AG08395 (cell line): ENCODE measurements at regions not wholly inside any gene's neighbourhood (a gene's known extent, or its start where the extent isn't known, plus 50 kb on each side); places are given as distances from the start of the nearest gene placed in this dataset.
"Not testable (repeated sequence)": the region's sequence is repeated elsewhere in the genome, so short reads cannot be mapped to it uniquely, and the experiment has no call there.

ENCODE experiments used
- DNase-seq: peaks from one replicate; pipeline ENCODE4 v3.0.0; 2012; ENCODE audit warnings: mixed read lengths, low spot score

DNA sequence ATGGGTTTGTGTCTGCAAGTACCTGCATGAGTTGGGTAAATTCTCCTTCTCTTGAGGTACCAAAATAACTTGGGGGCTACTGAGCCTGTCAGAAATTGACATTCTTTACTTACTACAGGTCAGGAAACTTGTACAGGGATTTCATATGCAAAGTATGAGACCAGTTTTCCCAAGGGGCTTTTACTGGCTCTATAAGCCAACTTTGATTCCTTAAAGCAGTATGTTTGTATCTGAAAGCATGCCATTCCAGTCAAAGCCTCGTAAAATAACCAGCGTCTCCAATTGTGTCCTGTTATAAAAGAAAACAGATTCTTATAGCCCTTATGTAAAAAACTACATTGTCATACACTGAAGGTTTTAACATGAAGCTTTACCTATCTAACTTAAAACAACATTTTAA, 90.2 kb downstream of the ZNF467 start:
- DNase-seq = no peak

DNA sequence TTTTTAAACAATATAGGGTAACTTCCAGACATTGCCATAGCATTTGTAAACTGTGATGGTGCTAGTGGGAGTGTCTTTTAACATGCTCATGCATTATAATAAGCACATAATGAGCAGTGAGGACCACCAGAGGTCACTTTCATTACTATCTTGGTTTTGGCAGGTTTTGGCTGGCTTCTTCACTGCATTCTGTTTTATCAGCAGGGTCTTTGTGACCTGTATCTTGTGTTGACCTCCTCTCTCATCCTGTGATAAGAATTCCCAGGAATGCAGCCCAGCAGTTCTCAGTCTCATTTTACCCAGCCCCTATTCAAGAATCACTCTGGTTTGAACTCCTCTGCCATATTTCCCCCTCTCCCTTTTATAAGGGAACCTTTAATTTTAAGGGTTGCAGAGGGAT, 91.3 kb downstream of the ZNF467 start:
- no peak for DNase-seq

DNA sequence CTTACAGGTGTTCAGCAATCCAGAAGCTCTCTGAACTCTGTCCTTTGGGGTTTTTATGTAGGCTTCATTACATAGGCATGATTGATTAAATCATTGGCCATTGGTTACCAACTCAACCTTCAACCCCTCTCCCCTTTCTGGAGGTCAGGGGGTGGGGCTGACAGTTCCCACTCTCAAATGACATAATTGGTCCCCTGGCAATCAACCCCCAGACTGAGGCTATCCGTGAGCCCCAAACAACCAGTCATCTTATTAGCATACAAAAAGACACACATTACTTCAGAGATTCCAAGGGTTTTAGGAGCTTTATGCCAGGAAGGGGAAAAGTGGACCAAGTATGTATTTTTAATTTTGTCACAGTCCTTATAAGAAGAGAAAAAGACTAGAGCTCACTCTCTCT, 92.1 kb downstream of the ZNF467 start:
- no peak for DNase-seq

DNA sequence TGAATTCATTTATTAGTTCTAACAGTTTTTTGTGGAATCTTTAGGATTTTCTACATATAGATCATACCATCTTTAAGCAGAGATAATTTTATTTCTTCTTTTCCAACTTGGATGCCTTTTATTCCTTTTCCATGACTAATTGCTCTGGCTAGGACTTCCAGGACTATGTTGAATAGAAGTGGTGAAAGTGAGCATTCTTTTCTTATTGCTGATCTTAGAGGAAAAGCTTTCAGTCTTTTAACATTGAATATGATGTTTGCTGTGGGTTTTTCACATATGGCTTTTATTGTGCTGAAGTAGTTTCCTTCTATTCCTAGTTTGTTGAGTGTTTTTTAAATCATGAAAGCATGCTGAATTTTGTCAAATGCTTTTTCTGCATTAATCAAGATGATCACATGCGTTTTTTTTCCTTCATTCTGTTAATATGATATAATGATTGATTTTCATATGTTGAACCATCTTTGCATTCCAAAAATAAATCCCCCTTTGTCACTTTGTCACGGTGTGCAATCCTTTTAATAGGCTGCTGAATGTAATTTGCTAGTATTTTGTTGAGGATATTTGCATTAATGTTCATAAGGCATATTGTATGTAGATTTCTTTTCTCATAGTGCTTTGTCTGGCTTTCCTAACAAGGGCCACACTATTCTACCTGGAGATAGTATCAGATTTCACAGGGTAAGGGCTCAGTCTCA, 92.9 kb downstream of the ZNF467 start:
- no peak for DNase-seq

DNA sequence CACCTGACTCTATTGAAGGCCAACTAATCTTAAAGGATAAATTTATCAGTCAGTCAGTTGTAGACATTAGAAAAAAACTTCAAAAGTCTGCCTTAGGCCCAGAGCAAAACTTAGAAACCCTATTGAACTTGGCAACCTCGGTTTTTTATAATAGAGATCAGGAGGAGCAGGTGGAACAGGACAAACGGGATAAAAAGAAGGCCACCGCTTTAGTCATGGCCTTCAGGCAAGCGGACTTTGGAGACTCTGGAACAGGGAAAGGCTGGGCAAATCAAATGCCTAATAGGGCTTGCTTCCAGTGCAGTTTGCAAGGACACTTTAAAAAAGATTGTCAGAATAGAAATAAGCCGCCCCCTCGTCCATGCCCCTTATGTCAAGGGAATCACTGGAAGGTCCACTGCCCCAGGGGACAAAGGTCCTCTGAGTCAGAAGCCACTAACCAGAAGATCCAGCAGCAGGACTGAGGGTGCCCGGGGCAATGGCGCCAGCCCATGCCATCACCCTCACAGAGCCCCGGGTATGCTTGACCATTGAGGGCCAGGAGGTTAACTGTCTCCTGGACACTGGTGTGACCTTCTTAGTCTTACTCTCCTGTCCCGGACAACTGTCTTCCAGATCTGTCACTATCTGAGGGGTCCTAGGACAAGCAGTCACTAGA, 98.5 kb downstream of the ZNF467 start:
- not testable (repeated sequence) for DNase-seq

DNA sequence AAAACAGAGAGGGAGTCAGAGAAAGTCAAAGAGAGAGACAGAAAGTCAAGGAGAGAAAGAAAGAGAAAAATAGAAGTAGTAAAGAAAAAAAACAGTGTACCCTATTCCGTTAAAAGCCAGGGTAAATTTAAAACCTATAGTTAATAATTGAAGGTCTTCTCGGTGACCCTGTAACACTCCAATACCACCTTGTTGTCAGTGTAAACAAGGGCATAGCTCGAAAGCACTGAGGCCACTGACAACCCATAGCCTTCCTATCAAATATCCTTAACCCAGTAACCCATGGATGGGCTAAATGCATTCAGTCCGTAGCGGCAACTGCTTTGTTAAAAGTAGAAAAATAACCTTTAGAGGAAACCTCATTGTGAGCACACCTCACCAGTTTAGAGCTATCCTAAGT, 100.4 kb downstream of the ZNF467 start:
- no peak for DNase-seq

DNA sequence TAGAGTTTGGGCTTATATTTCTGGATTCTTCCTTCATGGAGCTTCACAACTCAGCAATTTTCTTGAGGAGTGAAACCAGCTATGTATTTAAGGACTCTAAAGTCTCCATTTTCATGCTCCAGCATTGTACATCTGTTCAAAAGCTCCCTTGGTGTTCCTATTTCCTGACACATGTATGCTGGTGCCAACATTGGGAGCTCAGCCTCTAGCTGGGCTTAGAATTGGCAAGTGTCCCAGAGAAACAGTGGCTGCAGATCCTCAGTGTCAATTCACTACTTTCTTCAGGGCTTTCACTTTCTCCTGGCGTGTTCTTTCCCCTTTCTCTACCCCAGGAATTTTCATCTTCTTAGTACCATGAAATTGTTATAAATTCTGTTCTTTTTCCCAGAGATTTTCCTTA, 103.1 kb downstream of the ZNF467 start:
- peak; percentile 49 for DNase-seq

DNA sequence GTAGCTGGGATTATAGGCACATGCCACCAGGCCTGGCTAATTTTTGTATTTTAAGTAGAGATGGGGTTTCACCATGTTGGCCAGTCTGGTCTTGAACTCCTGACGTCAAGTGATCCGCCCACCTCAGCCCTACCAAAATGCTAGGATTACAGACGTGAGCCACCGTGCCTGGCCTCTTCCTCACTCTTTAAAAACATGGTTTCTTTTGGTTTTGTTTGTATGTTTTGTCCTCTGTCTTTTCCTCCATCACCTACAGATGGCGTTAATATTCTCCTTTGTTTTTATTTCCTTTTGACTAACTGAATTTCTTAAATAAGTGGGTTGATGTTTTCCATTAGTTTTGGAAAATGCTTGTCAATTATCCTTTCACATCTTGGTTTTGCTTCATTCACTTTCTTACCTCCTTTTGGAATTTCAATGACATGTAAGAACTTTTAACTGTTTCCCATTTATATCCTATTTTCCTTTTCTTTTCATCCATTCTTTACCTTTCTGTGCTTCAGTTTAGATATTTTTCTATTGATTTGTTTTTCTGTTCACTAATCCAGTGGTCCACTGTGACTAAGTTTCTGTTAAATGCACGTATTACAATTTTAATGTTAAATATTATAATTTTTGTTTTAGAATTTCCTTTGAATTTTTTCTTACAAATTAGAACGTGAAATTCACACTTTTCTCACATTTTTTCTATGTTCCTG, 104.1 kb downstream of the ZNF467 start:
- no peak for DNase-seq

DNA sequence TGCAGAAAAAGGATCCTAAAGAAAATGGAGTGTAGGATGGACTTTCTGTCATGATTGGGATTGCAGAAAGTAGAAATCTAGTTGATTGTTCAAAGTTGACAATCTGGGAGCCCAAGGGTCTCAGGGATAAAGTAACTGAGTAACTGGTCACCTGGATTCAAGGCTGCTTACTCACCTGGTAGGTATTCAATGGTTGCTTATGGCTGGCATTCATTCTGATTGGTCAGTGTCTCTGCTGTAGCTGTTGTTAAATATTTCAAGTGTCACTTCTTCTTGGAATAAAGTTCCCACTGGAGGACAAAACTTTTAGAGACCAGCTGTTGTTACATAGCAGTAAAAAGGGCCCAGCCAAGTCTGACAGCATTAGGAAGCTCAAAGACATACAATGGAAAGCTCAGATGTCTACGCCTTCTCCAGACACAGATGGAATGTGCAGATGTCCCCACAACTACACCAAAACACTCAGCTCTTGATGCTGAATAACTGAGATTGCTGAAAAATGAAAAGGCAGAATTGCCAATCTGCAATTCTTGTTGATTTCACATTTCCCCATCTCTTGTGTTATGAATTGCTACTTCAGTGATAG, 106.9 kb downstream of the ZNF467 start:
- no peak for DNase-seq

DNA sequence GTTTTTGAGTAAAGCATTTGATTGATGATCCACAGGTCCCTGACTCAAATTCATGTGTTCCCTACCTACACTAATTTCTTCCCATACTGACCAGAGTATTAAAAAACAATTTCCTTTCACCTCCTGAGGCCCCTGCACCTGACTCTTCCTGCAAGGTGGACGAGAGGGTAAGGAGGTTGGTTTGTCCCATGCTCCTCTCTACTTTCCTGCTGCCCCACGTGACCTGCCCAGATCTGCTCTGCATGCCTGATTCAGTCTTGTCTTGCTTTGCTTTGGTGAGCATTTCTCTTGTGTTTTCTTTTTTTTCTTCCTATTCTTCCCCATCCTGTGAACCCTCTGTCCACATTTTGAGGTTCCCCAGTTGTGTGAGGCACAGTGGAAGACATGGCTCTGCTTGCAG, 107.8 kb downstream of the ZNF467 start:
- DNase-seq = not testable (repeated sequence)

DNA sequence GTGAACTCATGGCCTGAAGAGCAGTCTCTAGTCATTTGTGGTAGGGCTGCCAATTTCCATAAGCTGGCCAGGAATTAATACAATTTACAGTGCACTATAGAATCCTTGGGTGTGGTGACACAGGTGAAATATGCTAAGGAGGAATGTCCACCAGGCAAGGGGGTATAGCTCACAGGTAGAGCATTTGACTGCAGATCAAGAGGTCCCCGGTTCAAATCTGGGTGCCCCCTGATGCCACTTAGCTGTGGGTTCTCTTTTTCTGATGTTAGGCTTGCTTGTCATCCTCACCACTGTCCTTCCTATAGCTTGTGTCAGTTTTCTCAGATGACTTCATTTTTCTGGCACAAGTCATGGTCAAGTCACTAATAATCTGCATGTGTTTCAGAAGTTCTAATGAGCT, 108.7 kb downstream of the ZNF467 start:
- DNase-seq = no peak

DNA sequence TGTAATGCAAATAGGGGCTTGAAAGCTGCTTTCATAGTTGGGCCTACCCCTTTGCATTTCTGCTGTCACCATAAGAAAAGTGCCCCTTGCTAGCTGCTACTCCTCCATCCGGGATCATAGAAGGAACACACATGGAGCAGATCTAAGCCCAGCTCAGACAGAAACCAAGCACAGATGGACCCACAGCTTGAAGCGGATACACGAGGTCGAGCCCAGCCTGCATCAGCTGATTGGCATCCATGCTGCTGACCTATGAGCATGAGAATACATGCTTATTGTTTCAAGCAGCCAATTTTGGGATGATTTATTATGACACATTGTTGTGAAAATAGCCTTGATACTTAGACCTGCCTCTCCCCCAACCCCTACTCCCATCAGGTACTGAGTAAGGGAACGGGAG, 109.2 kb downstream of the ZNF467 start:
- no peak for DNase-seq

DNA sequence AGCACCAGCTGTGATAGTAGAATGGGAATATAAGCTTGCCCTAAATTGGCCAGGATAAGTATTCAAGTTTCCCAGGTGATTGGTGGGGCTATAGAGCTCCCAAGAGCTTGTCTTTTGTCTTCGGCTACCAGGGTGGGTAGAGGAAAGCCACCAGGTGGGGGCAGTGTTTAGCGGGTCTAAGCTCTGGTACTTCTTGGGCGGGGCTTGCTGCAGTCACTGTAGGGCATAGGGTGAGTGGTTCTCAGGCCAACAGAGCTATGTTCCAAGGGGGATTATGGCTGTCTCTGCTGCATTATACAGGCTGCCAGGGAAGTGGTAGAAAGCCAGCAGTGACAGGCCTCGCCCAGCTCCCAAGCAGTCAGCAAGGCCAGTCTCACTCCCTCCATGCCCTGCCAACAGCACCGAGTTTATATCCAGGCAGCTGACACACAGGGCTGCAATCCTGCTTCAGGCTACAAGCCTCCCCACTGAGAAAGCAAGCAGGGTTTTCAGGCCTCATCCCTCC, 110.7 kb downstream of the ZNF467 start:
- peak; percentile 47 for DNase-seq

DNA sequence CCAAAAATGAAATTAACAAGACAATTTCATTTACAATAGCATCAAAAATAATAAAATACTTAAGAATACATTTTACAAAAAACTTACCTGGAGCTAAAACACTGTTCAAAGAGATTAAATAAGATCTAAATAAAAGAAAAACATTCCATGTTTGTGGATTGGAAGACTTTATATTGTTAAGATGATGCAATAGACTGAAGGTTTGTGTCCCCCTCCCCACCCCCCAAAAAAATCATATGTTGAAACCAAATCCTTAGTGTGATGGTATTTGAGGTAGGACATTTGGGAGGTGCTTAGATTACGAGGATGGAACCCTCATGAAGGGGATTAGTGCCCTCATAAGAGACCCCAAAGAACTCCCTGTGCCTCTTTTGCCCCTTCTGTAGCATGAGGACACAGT, 117.6 kb downstream of the ZNF467 start:
- DNase-seq = no peak

DNA sequence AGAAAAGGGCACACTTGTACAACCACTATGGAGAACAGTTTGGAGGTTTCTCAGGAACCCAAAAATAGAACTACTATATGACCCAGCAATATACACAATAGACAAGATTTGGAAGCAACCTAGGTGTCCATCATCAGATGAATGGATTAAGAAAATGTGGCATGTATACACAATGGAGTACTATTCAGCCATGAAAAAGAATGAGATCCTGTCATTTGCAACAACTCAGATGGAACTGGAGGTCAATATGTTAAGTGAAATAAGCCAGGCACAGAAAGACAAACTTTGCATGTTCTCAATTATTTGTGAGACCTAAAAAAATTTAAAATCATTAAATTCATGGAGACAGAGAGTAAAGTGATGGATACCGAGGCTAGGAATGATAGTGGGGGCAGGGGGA, 118.8 kb downstream of the ZNF467 start:
- DNase-seq = no peak

DNA sequence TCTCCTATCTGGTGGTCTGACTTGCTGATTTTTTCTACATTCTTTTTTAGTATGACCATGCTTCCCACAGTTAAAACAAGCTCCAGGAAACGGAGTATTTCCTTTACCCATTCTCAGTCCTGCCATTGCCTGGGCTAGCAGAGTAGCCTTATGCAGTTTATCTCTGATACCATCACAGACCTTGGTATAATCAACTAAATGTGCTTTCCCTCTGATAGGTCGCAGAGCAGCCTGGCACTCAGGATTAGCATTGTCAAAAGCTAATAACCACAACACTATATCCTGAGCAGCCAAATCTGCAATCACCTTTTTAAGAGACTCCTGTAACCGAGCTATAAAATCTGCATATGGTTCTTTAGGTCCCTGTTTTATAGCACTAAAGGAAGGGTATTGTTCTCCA, 123.2 kb downstream of the ZNF467 start:
- not testable (repeated sequence) for DNase-seq

DNA sequence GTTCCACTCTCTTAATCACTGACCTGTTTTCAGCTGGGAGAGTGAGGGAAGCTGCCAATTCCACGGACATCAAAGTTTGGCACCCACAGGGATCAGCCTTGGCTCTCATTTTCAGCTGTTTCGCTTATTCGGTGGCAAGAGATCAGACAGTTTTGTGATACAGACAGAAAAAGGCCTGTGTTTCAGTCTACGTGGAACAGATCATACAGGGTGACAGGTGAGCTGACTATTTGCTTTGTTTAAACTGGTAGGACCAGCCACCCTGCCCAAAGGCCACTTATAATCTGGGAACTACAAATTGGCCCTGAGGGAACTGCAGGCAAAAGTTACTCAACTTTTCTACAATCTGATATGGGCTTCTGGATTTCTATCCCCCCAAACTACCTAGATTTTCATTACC, 128.6 kb downstream of the ZNF467 start:
- DNase-seq = no peak

DNA sequence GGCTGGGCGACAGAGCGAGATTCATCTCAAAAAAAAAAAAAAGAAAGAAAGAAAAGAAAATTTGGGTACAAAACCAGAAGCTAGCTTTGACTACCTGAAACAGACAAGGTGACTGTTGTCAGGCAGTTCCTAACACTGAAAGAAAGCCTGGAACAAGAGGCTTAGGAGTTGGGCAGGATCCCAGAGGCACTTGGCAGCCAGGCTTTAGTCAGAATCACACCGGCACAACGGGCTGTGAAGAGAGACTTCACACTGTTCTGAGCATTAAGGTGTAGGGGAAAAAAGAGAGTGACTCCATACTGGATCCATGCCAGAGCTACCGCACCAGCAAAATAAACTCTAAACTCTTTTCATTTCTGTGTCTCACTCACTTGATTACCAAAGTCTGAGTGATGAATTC, 130.8 kb downstream of the ZNF467 start:
- no peak for DNase-seq

DNA sequence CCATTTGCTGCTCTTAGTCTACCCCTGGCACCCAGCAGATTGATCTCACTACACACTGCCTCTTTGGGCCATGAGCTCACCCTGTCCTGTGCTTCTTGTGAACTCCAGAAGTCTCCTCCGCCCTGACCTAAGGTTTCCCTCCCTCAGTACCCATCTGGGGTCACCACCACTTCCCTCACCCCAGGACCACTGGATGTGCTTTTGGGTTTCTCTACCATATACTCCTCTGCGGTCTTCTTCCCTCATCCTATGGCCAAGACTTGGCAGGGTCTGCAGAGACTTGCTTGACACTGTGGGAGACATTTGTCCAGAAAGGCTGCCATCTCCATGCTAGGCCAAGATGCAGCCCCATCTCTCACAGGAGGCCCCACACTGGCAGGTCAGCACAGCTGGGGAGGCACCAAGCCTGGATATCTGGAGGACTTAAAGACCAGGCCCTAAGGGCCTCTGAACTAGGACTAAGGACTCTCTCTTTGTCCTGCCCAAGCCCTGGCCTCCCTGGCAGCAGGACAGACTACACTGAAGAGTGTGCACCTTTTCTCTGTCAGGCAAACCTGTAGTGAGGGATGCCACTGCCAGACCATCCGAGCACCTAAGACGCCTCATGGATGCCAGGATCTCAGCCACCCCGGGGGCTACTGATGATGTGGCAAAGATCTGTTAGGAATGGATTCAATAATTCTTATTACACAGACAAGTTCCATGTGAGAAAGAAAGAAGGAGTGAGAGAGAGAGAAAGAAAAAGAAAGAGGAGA, 134.6 kb downstream of the ZNF467 start:
- DNase-seq = no peak

DNA sequence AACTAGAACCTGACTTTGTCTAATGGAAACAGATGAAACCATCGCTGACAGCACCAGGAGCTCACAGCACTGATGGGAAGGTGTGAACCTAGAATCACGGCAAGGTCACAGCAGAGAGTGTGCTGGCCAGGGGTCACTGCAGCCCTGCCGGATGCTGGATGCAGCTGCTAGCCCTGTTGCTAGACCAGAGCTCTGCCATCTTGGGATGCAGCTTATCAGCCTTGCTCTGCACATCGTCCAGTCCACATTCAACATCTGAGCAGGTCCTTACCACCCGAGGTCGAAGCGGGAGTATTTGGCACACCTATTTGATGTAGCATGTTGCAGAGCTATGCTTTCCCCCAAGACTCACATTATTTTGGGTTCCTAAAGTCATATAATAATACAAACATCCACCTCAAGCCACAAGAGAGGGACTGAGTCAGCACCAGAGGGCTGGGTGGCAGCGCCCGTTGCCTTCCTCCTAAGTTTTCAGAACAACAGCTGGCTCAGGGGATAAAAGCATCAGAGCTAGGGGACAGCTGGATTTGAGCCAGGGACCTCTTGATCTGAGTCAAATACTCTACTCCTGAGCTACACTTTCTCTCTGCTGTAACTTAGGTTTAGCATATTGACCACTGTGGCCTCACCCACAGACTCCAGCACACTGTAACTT, 135.3 kb downstream of the ZNF467 start:
- DNase-seq = no peak

DNA sequence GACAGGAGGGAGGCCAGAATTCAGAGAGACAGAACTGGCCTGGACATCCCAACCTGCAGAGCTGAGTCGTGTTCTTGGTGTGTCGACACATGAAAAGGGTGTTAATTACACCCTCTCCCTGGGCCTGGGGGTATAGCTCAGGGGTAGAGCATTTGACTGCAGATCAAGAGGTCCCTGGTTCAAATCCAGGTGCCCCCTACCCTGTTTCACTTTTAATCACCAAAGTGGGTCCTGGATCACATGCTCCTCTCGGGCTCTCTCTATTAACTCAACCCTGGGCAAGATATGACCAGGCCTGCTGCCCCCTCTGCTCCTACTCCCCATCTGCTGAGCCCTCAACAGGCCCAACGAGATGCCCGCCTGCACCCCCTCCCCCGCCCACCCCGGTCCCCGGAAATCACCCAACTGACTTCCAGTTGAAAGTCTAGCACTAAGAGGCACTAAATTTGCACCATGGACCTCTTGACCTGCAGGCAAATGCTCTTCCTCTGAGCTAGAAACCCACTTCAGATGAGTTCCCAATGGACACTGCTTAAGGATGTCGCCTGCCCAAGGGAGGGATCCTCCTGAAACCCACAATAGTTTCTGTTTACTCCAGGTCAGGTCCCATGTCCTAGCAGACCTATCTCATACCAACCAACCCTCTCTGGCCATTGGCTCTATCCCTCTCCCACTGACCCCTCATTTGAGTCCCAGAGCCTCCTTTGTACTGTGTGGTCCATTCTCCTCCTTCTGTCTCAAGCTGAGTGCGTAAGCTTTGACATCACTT, 137.6 kb downstream of the ZNF467 start:
- DNase-seq = no peak
